Liver (tissue), 8 donors: ENCODE measurements at regions not wholly inside any gene's neighbourhood (a gene's known extent, or its start where the extent isn't known, plus 50 kb on each side); places are given as distances from the start of the nearest gene placed in this dataset.

Experiments used
- DNase-seq: peaks from one replicate; pipeline ENCODE4 v3.0.0-alpha.2; 2017; ENCODE audit warnings: low spot score
- H3K27ac ChIP-seq, 2 donors: one replicate each; pipeline ENCODE4 v1.7.0; 2013; ENCODE audit warnings: inconsistent platforms in 2 of 2, low read length in 2 of 2, control low read depth in 1 of 2, low read depth in 1 of 2, mild to moderate bottlenecking in 1 of 2
- H3K27me3 ChIP-seq, 4 donors: one replicate each; pipeline versions ENCODE4 v1.6.1 to v1.7.0; 2013; ENCODE audit warnings: low read length in 3 of 4, inconsistent platforms in 1 of 4, mild to moderate bottlenecking in 1 of 4, moderate library complexity in 1 of 4; ENCODE audit not compliant: control insufficient read depth in 4 of 4, insufficient read depth in 4 of 4
- H3K36me3 ChIP-seq, 4 donors: one replicate each; pipeline versions ENCODE4 v1.6.1 to v1.7.0; 2013; ENCODE audit warnings: low read length in 3 of 4, mild to moderate bottlenecking in 3 of 4, low read depth in 1 of 4, moderate library complexity in 1 of 4; ENCODE audit not compliant: control insufficient read depth in 4 of 4, insufficient read depth in 3 of 4
- H3K4me1 ChIP-seq, 4 donors: one replicate each; pipeline versions ENCODE4 v1.6.1 to v1.7.0; 2013; ENCODE audit warnings: low read length in 3 of 4, mild to moderate bottlenecking in 3 of 4, moderate library complexity in 1 of 4; ENCODE audit not compliant: control insufficient read depth in 4 of 4, insufficient read depth in 4 of 4
- H3K4me3 ChIP-seq, 3 donors: one replicate each; pipeline versions ENCODE4 v1.6.1 to v1.7.0; 2013; ENCODE audit warnings: low read length in 3 of 3, control low read depth in 1 of 3, low read depth in 1 of 3, mild to moderate bottlenecking in 1 of 3
- H3K9ac ChIP-seq, 2 donors: one replicate each; pipeline ENCODE4 v1.7.0; 2013; ENCODE audit warnings: low read length in 2 of 2, mild to moderate bottlenecking in 2 of 2, moderate library complexity in 2 of 2, control low read depth in 1 of 2, low read depth in 1 of 2
- H3K9me3 ChIP-seq, 4 donors: one replicate each; pipeline versions ENCODE4 v1.6.1 to v1.7.0; 2013; ENCODE audit warnings: low read length in 3 of 4; ENCODE audit not compliant: control insufficient read depth in 4 of 4
- EGR1 ChIP-seq, 2 donors: IDR thresholded peaks; 2 replicates each; pipeline ENCODE4 v1.6.1; 2016 to 2018; ENCODE audit warnings: antibody characterized with exemption in 2 of 2, low read depth in 2 of 2
- FOXA1 ChIP-seq: IDR thresholded peaks from 2 replicates; pipeline ENCODE4 v1.6.1; 2016; ENCODE audit warnings: antibody characterized with exemption
- FOXA2 ChIP-seq: IDR thresholded peaks from 2 replicates; pipeline ENCODE4 v1.6.1; 2016; ENCODE audit warnings: antibody characterized with exemption
- GABPA ChIP-seq, 2 donors: IDR thresholded peaks in 1 of 2; conservative IDR thresholded peaks in 1 of 2; 2 replicates each; pipeline ENCODE4 v1.6.1; 2016; ENCODE audit warnings: antibody characterized with exemption in 2 of 2, mild to moderate bottlenecking in 1 of 2, moderate library complexity in 1 of 2
- HNF4A ChIP-seq, 2 donors: conservative IDR thresholded peaks; 2 replicates each; pipeline ENCODE4 v1.6.1; 2016; ENCODE audit warnings: antibody characterized with exemption in 2 of 2, mild to moderate bottlenecking in 2 of 2
- JUND ChIP-seq, 2 donors: IDR thresholded peaks; 2 replicates each; pipeline ENCODE4 v1.6.1; 2016; ENCODE audit warnings: antibody characterized with exemption in 2 of 2
- MAX ChIP-seq: IDR thresholded peaks from 2 replicates; pipeline ENCODE4 v1.6.1; 2016; ENCODE audit warnings: antibody characterized with exemption
- NR2F2 ChIP-seq: IDR thresholded peaks from 2 replicates; pipeline ENCODE4 v1.6.1; 2016; ENCODE audit warnings: antibody characterized with exemption
- RAD21 ChIP-seq, 2 donors: IDR thresholded peaks; 2 replicates each; pipeline ENCODE4 v1.6.1; 2016; ENCODE audit warnings: antibody characterized with exemption in 2 of 2, mild to moderate bottlenecking in 2 of 2
- RXRA ChIP-seq, 2 donors: IDR thresholded peaks; 2 replicates each; pipeline ENCODE4 v1.6.1; 2017 to 2018; ENCODE audit warnings: antibody characterized with exemption in 2 of 2, mild to moderate bottlenecking in 1 of 2
- SP1 ChIP-seq: IDR thresholded peaks from 2 replicates; pipeline ENCODE4 v1.6.1; 2018; ENCODE audit warnings: antibody characterized with exemption, mild to moderate bottlenecking
- TAF1 ChIP-seq: conservative IDR thresholded peaks from 2 replicates; pipeline ENCODE4 v1.6.1; 2016; ENCODE audit warnings: antibody characterized with exemption, mild to moderate bottlenecking
- YY1 ChIP-seq: IDR thresholded peaks from 2 replicates; pipeline ENCODE4 v1.6.1; 2016; ENCODE audit warnings: antibody characterized with exemption, mild to moderate bottlenecking
- WGBS: extraction: QIAGEN DNeasy Blood & Tissue Kit; methylation state at CpG from one replicate; pipeline ENCODE4 v1.1.7; 2013; 5-methylcytosine and 5-hydroxymethylcytosine counted together
- TF ChIP-seq, protein P1 (sequence below): IDR thresholded peaks from 2 replicates; pipeline ENCODE4 v1.6.1; 2016; ENCODE audit warnings: antibody characterized with exemption, mild to moderate bottlenecking
- TF ChIP-seq, protein P2 (sequence below): IDR thresholded peaks from 2 replicates; pipeline ENCODE4 v1.6.1; 2016; ENCODE audit warnings: antibody characterized with exemption
- TF ChIP-seq, protein P3 (sequence below): fragments of 150-350 bp; IDR thresholded peaks from 2 replicates; pipeline ENCODE4 v1.5.1; 2017; ENCODE audit warnings: improper control_type of control experiment, low read depth, low read length; ENCODE audit not compliant: missing input control
- donor health status: healthy.
- donor health status: healthy.
- donor health status: healthy.
- donor health status: healthy.
- donor health status: healthy.

DNA sequence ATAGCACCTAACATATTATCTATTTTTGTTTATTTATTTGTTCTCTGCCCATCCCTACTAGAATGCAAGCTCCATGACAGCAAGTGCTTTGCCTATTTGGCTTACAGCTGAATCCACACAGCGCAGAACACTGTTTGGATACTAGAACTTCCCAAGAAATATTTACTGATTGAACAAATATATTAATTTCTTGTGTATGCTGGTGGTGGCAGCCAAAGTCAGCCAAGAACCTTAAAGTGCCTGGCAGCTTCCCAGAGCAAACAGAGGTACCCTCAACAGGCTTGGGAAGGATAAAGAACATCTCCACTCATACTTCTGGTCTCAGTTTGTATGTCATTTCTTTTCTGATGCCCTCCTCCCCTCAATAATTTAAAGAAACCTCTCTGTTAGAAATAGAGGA, 111.8 kb upstream of the SLC25A36 start (continued):
- no peak for TF ChIP-seq FOXA2

DNA sequence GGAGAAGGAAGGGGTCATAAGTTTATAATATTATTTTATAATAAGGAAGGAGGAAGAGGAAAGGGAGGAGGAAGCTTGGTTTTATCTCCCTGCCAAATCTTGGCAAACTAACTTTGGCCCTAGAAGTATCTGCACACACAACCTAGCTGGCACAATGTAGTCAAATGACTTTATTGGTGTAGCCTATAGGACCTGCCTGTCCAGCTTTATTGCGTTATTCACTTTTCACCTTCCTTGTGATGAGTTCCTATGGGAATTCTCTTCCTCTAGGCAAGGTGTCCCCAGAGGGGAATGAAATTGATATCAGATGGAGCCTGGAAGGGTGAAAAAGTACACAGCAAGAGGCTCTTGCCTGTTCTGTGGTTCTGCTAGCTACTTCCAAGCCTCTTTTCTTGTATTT, 111.2 kb upstream of the SLC25A36 start:
- 2% methylated on average over 1 of the region's 1 CpG for WGBS

DNA sequence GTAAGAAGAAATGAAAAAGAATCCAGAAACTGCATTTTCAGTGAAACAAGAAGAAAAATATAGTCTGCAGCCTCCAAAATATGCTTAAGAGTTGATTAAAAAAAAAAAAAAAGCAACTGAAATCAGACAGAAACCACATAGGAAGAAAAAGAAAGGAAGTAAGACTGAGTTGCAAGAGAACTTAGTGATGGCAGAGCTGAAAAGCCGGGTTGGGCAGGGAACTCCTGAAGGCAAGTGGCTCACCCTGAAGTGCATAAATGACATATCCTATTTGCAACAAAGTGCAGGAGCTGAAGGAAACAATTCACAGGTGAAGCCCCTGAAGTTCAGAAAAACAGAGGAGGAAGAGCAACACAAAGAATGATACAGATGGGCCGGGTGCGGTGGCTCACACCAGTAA, 108.8 kb upstream of the SLC25A36 start:
- no peak overlapping the region for H3K4me3 ChIP-seq
- no peaks in the 10 kb centered on the region for H3K9me3 ChIP-seq
- no peak overlapping the region for H3K9ac ChIP-seq
- no peak for DNase-seq
- H3K36me3 ChIP-seq = no peaks in the 10 kb centered on the region
- no peaks in the 10 kb centered on the region for H3K27me3 ChIP-seq
- WGBS = 80% methylated on average over 3 of the region's 3 CpGs
- H3K27ac ChIP-seq = no peak overlapping the region
- H3K4me1 ChIP-seq = no peaks in the 10 kb centered on the region
- TF ChIP-seq, protein P1, sequence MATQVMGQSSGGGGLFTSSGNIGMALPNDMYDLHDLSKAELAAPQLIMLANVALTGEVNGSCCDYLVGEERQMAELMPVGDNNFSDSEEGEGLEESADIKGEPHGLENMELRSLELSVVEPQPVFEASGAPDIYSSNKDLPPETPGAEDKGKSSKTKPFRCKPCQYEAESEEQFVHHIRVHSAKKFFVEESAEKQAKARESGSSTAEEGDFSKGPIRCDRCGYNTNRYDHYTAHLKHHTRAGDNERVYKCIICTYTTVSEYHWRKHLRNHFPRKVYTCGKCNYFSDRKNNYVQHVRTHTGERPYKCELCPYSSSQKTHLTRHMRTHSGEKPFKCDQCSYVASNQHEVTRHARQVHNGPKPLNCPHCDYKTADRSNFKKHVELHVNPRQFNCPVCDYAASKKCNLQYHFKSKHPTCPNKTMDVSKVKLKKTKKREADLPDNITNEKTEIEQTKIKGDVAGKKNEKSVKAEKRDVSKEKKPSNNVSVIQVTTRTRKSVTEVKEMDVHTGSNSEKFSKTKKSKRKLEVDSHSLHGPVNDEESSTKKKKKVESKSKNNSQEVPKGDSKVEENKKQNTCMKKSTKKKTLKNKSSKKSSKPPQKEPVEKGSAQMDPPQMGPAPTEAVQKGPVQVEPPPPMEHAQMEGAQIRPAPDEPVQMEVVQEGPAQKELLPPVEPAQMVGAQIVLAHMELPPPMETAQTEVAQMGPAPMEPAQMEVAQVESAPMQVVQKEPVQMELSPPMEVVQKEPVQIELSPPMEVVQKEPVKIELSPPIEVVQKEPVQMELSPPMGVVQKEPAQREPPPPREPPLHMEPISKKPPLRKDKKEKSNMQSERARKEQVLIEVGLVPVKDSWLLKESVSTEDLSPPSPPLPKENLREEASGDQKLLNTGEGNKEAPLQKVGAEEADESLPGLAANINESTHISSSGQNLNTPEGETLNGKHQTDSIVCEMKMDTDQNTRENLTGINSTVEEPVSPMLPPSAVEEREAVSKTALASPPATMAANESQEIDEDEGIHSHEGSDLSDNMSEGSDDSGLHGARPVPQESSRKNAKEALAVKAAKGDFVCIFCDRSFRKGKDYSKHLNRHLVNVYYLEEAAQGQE = no peak
- TF ChIP-seq SP1 (no peak), GABPA (IDR thresholded peaks at IDR 0.05 in 1 of 2, conservative IDR thresholded peaks at IDR 0.05 in 1 of 2) (no peak), RAD21 (IDR thresholded peaks at IDR 0.05) (no peak), NR2F2 (no peak), FOXA2 (no peak), RXRA (IDR thresholded peaks at IDR 0.05) (no peak), YY1 (no peak), EGR1 (IDR thresholded peaks at IDR 0.05; ENCODE audit: low read depth in 2 of 2) (no peak), MAX (no peak)
- TF ChIP-seq, protein P2, sequence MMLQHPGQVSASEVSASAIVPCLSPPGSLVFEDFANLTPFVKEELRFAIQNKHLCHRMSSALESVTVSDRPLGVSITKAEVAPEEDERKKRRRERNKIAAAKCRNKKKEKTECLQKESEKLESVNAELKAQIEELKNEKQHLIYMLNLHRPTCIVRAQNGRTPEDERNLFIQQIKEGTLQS = no peak

More for the DNA sequence above, 111.2 kb upstream of the SLC25A36 start:
- Histone ChIP-seq H3K4me1 (no peaks in the 10 kb centered on the region), H3K27me3 (no peaks in the 10 kb centered on the region), H3K36me3 (no peaks in the 10 kb centered on the region), H3K4me3 (no peak overlapping the region), H3K27ac (no peak overlapping the region), H3K9me3 (no peaks in the 10 kb centered on the region), H3K9ac (no peak overlapping the region)
- no peak for DNase-seq
- no peak for TF ChIP-seq NR2F2
- no peak for TF ChIP-seq TAF1
- TF ChIP-seq HNF4A (conservative IDR thresholded peaks at IDR 0.05) = no peak
- no peak for TF ChIP-seq GABPA (IDR thresholded peaks at IDR 0.05 in 1 of 2, conservative IDR thresholded peaks at IDR 0.05 in 1 of 2)
- no peak for TF ChIP-seq SP1
- no peak for TF ChIP-seq RAD21 (IDR thresholded peaks at IDR 0.05)
- no peak for TF ChIP-seq EGR1 (IDR thresholded peaks at IDR 0.05; ENCODE audit: low read depth in 2 of 2)
- no peak for TF ChIP-seq YY1
- no peak for TF ChIP-seq FOXA1
- TF ChIP-seq JUND (IDR thresholded peaks at IDR 0.05) = no peak
- TF ChIP-seq MAX = no peak
- TF ChIP-seq FOXA2 = no peak
- TF ChIP-seq, protein P1 = no peak
- TF ChIP-seq, protein P3, sequence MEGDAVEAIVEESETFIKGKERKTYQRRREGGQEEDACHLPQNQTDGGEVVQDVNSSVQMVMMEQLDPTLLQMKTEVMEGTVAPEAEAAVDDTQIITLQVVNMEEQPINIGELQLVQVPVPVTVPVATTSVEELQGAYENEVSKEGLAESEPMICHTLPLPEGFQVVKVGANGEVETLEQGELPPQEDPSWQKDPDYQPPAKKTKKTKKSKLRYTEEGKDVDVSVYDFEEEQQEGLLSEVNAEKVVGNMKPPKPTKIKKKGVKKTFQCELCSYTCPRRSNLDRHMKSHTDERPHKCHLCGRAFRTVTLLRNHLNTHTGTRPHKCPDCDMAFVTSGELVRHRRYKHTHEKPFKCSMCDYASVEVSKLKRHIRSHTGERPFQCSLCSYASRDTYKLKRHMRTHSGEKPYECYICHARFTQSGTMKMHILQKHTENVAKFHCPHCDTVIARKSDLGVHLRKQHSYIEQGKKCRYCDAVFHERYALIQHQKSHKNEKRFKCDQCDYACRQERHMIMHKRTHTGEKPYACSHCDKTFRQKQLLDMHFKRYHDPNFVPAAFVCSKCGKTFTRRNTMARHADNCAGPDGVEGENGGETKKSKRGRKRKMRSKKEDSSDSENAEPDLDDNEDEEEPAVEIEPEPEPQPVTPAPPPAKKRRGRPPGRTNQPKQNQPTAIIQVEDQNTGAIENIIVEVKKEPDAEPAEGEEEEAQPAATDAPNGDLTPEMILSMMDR = no peak
